HepG2 (cell line): ENCODE measurements at regions not wholly inside any gene's neighbourhood (a gene's known extent, or its start where the extent isn't known, plus 50 kb on each side); places are given as distances from the start of the nearest gene placed in this dataset.
A peak's percentile ranks its signal among the peaks of the same experiment; 100 is the strongest.

ENCODE experiments used
- ATAC-seq: fragments of 200-7000 bp; cut with Tn5 transposase; 3 replicates; pipeline ENCODE4 v1.9.1; 2020; ENCODE audit warnings: mild to moderate bottlenecking, moderate library complexity
- BruUV-seq: library from RNA; stranded (reverse); fragments of 400-500 nt; replicated peaks from 2 replicates; lab custom pipeline; 2021; lab: Mats Ljungman, UMichigan
- CTCF ChIA-PET: fragments of 300-600 bp; formaldehyde crosslinking; extraction: SDS; loops from one replicate; lab custom pipeline; 2021; ENCODE audit warnings: low total read pairs, inconsistent platforms, low intra/inter-chr PET ratio; lab: Yijun Ruan, JAX
- POLR2A ChIA-PET: fragments of 350-600 bp; sonication (Branson Sonifier 250); formaldehyde crosslinking; loops from one replicate; lab custom pipeline; 2020; ENCODE audit warnings: antibody characterized with exemption, inconsistent platforms; lab: Yijun Ruan, JAX
- DNase-seq: peaks from one replicate; pipeline ENCODE4 v3.0.0-alpha.2; 2015; ENCODE audit warnings: low spot score
- FAIRE-seq: peaks from 3 replicates; lab custom pipeline; 2011; peaks lifted over from hg19 to GRCh38; lab: Jason Lieb, UNC
- H2AFZ ChIP-seq: one replicate; pipeline ENCODE4 v1.6.1; 2011; ENCODE audit warnings: low read length, inconsistent platforms
- H3K27ac ChIP-seq: fragments of 300-600 bp; 3 replicates; pipeline ENCODE4 v1.8.0; 2011; ENCODE audit warnings: mixed run types, mild to moderate bottlenecking, mixed read lengths, low read length, inconsistent platforms; ENCODE audit not compliant: insufficient read depth; ENCODE audit errors: extremely low read length
- H3K27me3 ChIP-seq, 2 experiments: fragments of 200-600 bp in 1 of 2; 2 replicates in 1 of 2; 3 replicates in 1 of 2; pipeline versions ENCODE4 v1.6.0 to v1.8.0; 2011; ENCODE audit warnings: low read length in 2 of 2, mild to moderate bottlenecking in 2 of 2, moderate library complexity in 2 of 2, inconsistent platforms in 1 of 2; ENCODE audit not compliant: insufficient read depth in 2 of 2, control insufficient read depth in 1 of 2
- H3K36me3 ChIP-seq, 2 experiments: fragments of 200-600 bp in 1 of 2; replicated peaks in 1 of 2; 2 replicates in 1 of 2; 3 replicates in 1 of 2; pipeline versions ENCODE4 v1.5.1 to v1.8.0; 2011; ENCODE audit warnings: low read length in 2 of 2, inconsistent platforms in 1 of 2; ENCODE audit not compliant: insufficient read depth in 2 of 2, control insufficient read depth in 1 of 2
- H3K4me1 ChIP-seq: 2 replicates; pipeline ENCODE4 v1.5.1; 2012; ENCODE audit warnings: low read length, inconsistent platforms; ENCODE audit not compliant: insufficient read depth
- H3K4me2 ChIP-seq: 2 replicates; pipeline ENCODE4 v1.6.0; 2011; ENCODE audit warnings: low read depth, low read length, inconsistent platforms
- H3K4me3 ChIP-seq, 3 experiments: fragments of 200-600 bp in 1 of 3; sonication (generic), shearing (Covaris generic) in 1 of 3; replicated peaks in 1 of 3; 2 replicates each; pipeline ENCODE4 v1.5.1; 2011 to 2016; ENCODE audit warnings: low read length in 3 of 3, inconsistent platforms in 2 of 3, low read depth in 2 of 3, mild to moderate bottlenecking in 2 of 3, control low read depth in 1 of 3, mixed read lengths in 1 of 3; ENCODE audit not compliant: insufficient read depth in 1 of 3
- H3K79me2 ChIP-seq: one replicate; pipeline ENCODE4 v1.6.1; 2011; ENCODE audit warnings: low read length, inconsistent platforms; ENCODE audit not compliant: insufficient read depth
- H3K9ac ChIP-seq: 2 replicates; pipeline ENCODE4 v1.6.0; 2011; ENCODE audit warnings: mild to moderate bottlenecking, low read depth, low read length, inconsistent platforms; ENCODE audit not compliant: insufficient read depth
- H3K9me3 ChIP-seq: 2 replicates; pipeline ENCODE4 v1.5.1; 2012; ENCODE audit warnings: mild to moderate bottlenecking, low read length
- H4K20me1 ChIP-seq: 2 replicates; pipeline ENCODE4 v1.6.0; 2011; ENCODE audit warnings: inconsistent platforms, mild to moderate bottlenecking, low read length, moderate library complexity; ENCODE audit not compliant: insufficient read depth
- ASH2L ChIP-seq: fragments of 300-600, 200-600 bp; sonication (generic); IDR thresholded peaks from 2 replicates; pipeline ENCODE4 v1.7.0; 2017; ENCODE audit warnings: low read depth, mild to moderate bottlenecking, moderate library complexity, mixed read lengths, low read length; ENCODE audit not compliant: insufficient read length
- CEBPB ChIP-seq: IDR thresholded peaks from 2 replicates; pipeline ENCODE4 v1.6.1; 2011; ENCODE audit warnings: low read depth, low read length, improper control_type of control experiment, borderline replicate concordance
- ETS1 ChIP-seq: sonication (generic); formaldehyde crosslinking; IDR thresholded peaks from 2 replicates; pipeline ENCODE4 v1.4.0; 2020; ENCODE audit warnings: missing genetic modification reagents
- GRHL1 ChIP-seq: sonication (generic); formaldehyde crosslinking; conservative IDR thresholded peaks from 2 replicates; pipeline ENCODE4 v1.8.0; 2022; ENCODE audit warnings: missing genetic modification reagents
- GTF2F1 ChIP-seq: fragments of 150-350 bp; IDR thresholded peaks from 2 replicates; pipeline ENCODE4 v1.6.1; 2014; ENCODE audit warnings: low read length
- KAT2B ChIP-seq: fragments of 150-350 bp; IDR thresholded peaks from 2 replicates; pipeline ENCODE4 v1.6.1; 2014; ENCODE audit warnings: low read depth, low read length, borderline replicate concordance
- MAFK ChIP-seq, 2 experiments: IDR thresholded peaks in 1 of 2; conservative IDR thresholded peaks in 1 of 2; 2 replicates each; pipeline ENCODE4 v1.6.1; 2011; ENCODE audit warnings: improper control_type of control experiment in 2 of 2, low read length in 2 of 2
- MLX ChIP-seq: IDR thresholded peaks from 2 replicates; pipeline ENCODE4 v1.6.1; 2016
- NR2C2 ChIP-seq: sonication (generic); formaldehyde crosslinking; IDR thresholded peaks from 2 replicates; pipeline ENCODE4 v1.4.0; 2020; ENCODE audit warnings: missing genetic modification reagents, mild to moderate bottlenecking, moderate library complexity, borderline replicate concordance
- ZFP82 ChIP-seq: sonication (generic); formaldehyde crosslinking; IDR thresholded peaks from 2 replicates; pipeline ENCODE4 v1.5.1; 2020; ENCODE audit warnings: mild to moderate bottlenecking, missing genetic modification reagents, borderline replicate concordance
- ZHX1 ChIP-seq: sonication (generic); formaldehyde crosslinking; IDR thresholded peaks from 2 replicates; pipeline ENCODE4 v1.8.1; 2022; ENCODE audit warnings: low read depth, mild to moderate bottlenecking, missing genetic modification reagents
- ZNF430 ChIP-seq: sonication (generic); formaldehyde crosslinking; IDR thresholded peaks from 2 replicates; pipeline ENCODE4 v1.9.0; 2021; ENCODE audit warnings: mild to moderate bottlenecking, missing genetic modification reagents
- ZNF564 ChIP-seq: sonication (generic); formaldehyde crosslinking; IDR thresholded peaks from 2 replicates; pipeline ENCODE4 v1.8.1; 2023; ENCODE audit warnings: mild to moderate bottlenecking, missing genetic modification reagents
- WGBS: methylation state at CpG from one replicate; pipeline ENCODE4 v1.1.6; 2017; ENCODE audit warnings: low lambda C conversion rate; 5-methylcytosine and 5-hydroxymethylcytosine counted together
- in situ Hi-C: cut with HindIII; loops from 2 replicates; pipeline ENCODE4 v1.10.0; 2017; ENCODE audit warnings: low pct_unique_long_range_greater_than_20kb; ENCODE audit not compliant: extremely low pct_ligation_motif_present
- intact Hi-C: fragments of 100-400 bp; cut with micrococcal nuclease; formaldehyde crosslinking; loops from one replicate; pipeline ENCODE4 v1.10.0; 2022; ENCODE audit not compliant: unreplicated experiment
- TF ChIP-seq, protein P1 (sequence below): sonication (generic); formaldehyde crosslinking; conservative IDR thresholded peaks from 2 replicates; pipeline ENCODE4 v1.4.0; 2020; ENCODE audit warnings: missing genetic modification reagents

DNA sequence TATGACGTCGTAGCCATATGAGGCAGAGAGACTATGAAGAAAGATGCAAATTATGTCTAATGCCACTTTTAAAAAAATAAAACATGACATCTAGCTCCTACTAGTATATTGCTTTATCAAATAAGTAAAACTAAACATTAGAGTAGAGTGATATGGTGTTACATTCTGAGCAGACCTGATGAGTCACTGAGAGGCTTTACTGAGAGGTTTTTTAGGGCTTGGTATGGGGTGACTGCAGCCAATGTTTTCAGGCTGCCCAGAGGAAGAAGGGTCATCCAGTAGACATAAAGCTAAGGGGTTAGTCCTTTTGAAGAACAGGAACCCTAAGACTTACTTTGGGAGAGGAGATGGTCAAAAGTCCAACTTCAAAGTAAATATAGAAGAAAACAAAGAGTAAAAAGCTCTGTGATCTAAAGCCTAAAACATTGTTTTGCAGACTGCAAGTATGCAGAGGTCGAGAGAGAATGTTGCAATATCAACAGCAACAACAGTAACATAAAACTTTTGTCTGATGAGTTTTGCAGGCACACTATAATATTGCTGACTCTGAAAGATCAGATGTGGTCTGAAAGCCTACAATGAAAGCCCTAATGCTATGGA lies 774.7 kb downstream of the TMTC2 start (continued):
- TF ChIP-seq CEBPB (0 out of 2 replicates have a peak, but pooled peaks have one; percentile 5), ZNF430 (no peak), GRHL1 (CRISPR knock-in tag) (no peak), MAFK (conservative IDR thresholded peaks at IDR 0.05 in 1 of 2, IDR thresholded peaks at IDR 0.05 in 1 of 2; ENCODE audit: low read length in 2 of 2) (0 out of 4 replicates have a peak, but pooled peaks have one; percentile 1 to 37), MLX (no peak)

- CTCF ChIA-PET = no interaction called here
- TF ChIP-seq KAT2B (no peak), ZHX1 (CRISPR knock-in tag) (no peak), ETS1 (no peak), ASH2L (no peak), ZFP82 (CRISPR knock-in tag) (no peak), NR2C2 (CRISPR knock-in tag) (no peak), GTF2F1 (no peak), ZNF564 (CRISPR knock-in tag) (no peak)
- TF ChIP-seq, protein P1, sequence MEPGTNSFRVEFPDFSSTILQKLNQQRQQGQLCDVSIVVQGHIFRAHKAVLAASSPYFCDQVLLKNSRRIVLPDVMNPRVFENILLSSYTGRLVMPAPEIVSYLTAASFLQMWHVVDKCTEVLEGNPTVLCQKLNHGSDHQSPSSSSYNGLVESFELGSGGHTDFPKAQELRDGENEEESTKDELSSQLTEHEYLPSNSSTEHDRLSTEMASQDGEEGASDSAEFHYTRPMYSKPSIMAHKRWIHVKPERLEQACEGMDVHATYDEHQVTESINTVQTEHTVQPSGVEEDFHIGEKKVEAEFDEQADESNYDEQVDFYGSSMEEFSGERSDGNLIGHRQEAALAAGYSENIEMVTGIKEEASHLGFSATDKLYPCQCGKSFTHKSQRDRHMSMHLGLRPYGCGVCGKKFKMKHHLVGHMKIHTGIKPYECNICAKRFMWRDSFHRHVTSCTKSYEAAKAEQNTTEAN (CRISPR knock-in tag) = no peak
Measured at GRCh38 chr12:83451189-83451588, 764.5 kb downstream of the TMTC2 start.

More at GRCh38 chr12:83451189-83451588, 764.5 kb downstream of the TMTC2 start:
- H3K4me1 ChIP-seq = no peaks in the 10 kb centered on the region
- WGBS = 25% methylated on average over 2 of the region's 2 CpGs
- no peak overlapping the region for H2AFZ ChIP-seq
- POLR2A ChIA-PET = no interaction called here
- ATAC-seq = no peak
- H3K27ac ChIP-seq = no peak overlapping the region
- no peak overlapping the region for H3K4me3 ChIP-seq
- BruUV-seq = no TSS peak
- intact Hi-C loops = no loop called here
- H3K27me3 ChIP-seq = no peaks in the 10 kb centered on the region
- no peaks in the 10 kb centered on the region for H3K36me3 ChIP-seq
- H3K79me2 ChIP-seq = no peaks in the 10 kb centered on the region
- H3K9me3 ChIP-seq = peaks cover 77% of the 10 kb centered on the region
- no peak overlapping the region for H3K4me2 ChIP-seq
- no peak overlapping the region for H3K9ac ChIP-seq
- no peak for FAIRE-seq
- in situ Hi-C loops = no loop called here
- no peak for DNase-seq
- H4K20me1 ChIP-seq = no peaks in the 10 kb centered on the region
